CMK (cell line): ENCODE measurements at regions not wholly inside any gene's neighbourhood (a gene's known extent, or its start where the extent isn't known, plus 50 kb on each side); places are given as distances from the start of the nearest gene placed in this dataset.

Experiments used
- DNase-seq: peaks from one replicate; pipeline ENCODE4 v3.0.0-alpha.2; 2010; ENCODE audit warnings: low read depth

GRCh38 chr5:57839025-57839424 lies 356.4 kb upstream of the ACTBL2 start:
- DNase-seq = no peak

- no peak for DNase-seq
Measured at GRCh38 chr5:57836921-57837320, 354.3 kb upstream of the ACTBL2 start.

GRCh38 chr5:57836331-57836730 lies 353.7 kb upstream of the ACTBL2 start:
- no peak for DNase-seq

GRCh38 chr5:57834829-57835608 lies 352.4 kb upstream of the ACTBL2 start:
- no peak for DNase-seq

GRCh38 chr5:57833489-57833888 lies 350.9 kb upstream of the ACTBL2 start:
- DNase-seq = no peak

- no peak for DNase-seq
Measured at GRCh38 chr5:57832875-57833274, 350.3 kb upstream of the ACTBL2 start.

GRCh38 chr5:57831932-57832331 lies 349.3 kb upstream of the ACTBL2 start:
- DNase-seq = no peak

GRCh38 chr5:57831090-57831489 lies 348.5 kb upstream of the ACTBL2 start:
- DNase-seq = no peak

GRCh38 chr5:57828221-57828620 lies 345.6 kb upstream of the ACTBL2 start:
- DNase-seq = no peak

GRCh38 chr5:57825031-57825686 lies 342.5 kb upstream of the ACTBL2 start:
- no peak for DNase-seq

- DNase-seq = no peak
Measured at GRCh38 chr5:57824623-57825022, 342.0 kb upstream of the ACTBL2 start.

- DNase-seq = no peak
Measured at GRCh38 chr5:57824047-57824446, 341.4 kb upstream of the ACTBL2 start.

- DNase-seq = no peak
Measured at GRCh38 chr5:57822651-57823050, 340.0 kb upstream of the ACTBL2 start.

GRCh38 chr5:57818397-57818796 lies 335.8 kb upstream of the ACTBL2 start:
- no peak for DNase-seq

GRCh38 chr5:57817924-57818323 lies 335.3 kb upstream of the ACTBL2 start:
- no peak for DNase-seq

- no peak for DNase-seq
Measured at GRCh38 chr5:57817001-57817453, 334.4 kb upstream of the ACTBL2 start.

GRCh38 chr5:57816108-57816507 lies 333.5 kb upstream of the ACTBL2 start:
- no peak for DNase-seq

- DNase-seq = no peak
Measured at GRCh38 chr5:57805732-57806131, 323.1 kb upstream of the ACTBL2 start.

GRCh38 chr5:57805170-57805569 lies 322.6 kb upstream of the ACTBL2 start:
- no peak for DNase-seq

- no peak for DNase-seq
Measured at GRCh38 chr5:57804505-57804904, 321.9 kb upstream of the ACTBL2 start.

- no peak for DNase-seq
Measured at GRCh38 chr5:57804007-57804444, 321.4 kb upstream of the ACTBL2 start.

- no peak for DNase-seq
Measured at GRCh38 chr5:57802131-57802530, 319.5 kb upstream of the ACTBL2 start.

- DNase-seq = no peak
Measured at GRCh38 chr5:57795203-57795602, 312.6 kb upstream of the ACTBL2 start.

- DNase-seq = no peak
Measured at GRCh38 chr5:57791875-57792274, 309.3 kb upstream of the ACTBL2 start.
